ENCODE measurements at regions not wholly inside any gene's neighbourhood (a gene's known extent, or its start where the extent isn't known, plus 50 kb on each side); places are given as distances from the start of the nearest gene placed in this dataset.

DNA sequence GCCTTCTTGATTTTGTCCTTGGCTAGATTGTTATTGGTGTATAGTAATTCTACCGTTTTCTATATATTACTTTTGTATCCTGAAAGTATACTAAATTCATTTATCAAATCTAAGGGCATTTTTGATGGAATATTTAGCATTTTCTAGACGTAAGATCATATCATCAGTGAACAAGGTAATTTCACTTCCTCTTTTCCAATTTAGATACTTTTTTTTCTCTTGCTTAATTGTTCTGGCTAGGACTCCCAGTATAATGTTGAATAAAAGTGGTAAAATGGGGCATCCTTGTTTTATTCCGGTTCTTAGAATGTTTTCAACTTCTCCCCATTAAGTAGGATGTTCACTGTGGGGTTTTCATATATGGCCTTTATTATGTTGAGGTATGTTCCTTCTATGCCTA, 260.7 kb downstream of the POLR1F start (continued):
- TF ChIP-seq ELK1 (IDR thresholded peaks at IDR 0.05; ENCODE audit: low read depth, low read length): no peak
- no peak for TF ChIP-seq CHD2 (IDR thresholded peaks at IDR 0.05; ENCODE audit: low read length, partially characterized antibody)
- no peak for TF ChIP-seq ZFP36 (IDR thresholded peaks at IDR 0.05; ENCODE audit: borderline replicate concordance, partially characterized antibody)
- no peak for TF ChIP-seq HMGXB4 (CRISPR knock-in tag; IDR thresholded peaks at IDR 0.05; ENCODE audit: borderline replicate concordance)

GRCh38 chr7:19442016-19442785, 266.6 kb downstream of the POLR1F start:
- no peaks in the 10 kb centered on the region for H3K9me3 ChIP-seq
- H3K27ac ChIP-seq: no peak overlapping the region
- WGBS (ENCODE audit: missing lambda C conversion rate): 36% methylated on average over 4 of the region's 4 CpGs
- no peaks in the 10 kb centered on the region for H3K4me1 ChIP-seq
- no peak overlapping the region for H3K4me2 ChIP-seq
- no peak for FAIRE-seq
- ChIA-PET CTCF (interaction anchor here (0.7 to 4.1 kb wide), 6 partner anchors 14 to 852 kb away, joined by 3 to 25 read pairs (median 4); no protein-coding TSS in a partner anchor), POLR2A (no interaction called here)
- H3K4me3 ChIP-seq: no peak overlapping the region
- ATAC-seq: peak; percentile 96 to 97
- DNase-seq (ENCODE audit: low read depth in 1 of 2, low spot score in 1 of 2): peak; percentile 3 to 55
- no peak for TF ChIP-seq BHLHE40 (IDR thresholded peaks at IDR 0.05; ENCODE audit: low read depth, low read length)
- TF ChIP-seq PHF8 (IDR thresholded peaks at IDR 0.05; ENCODE audit: borderline replicate concordance, low read depth): no peak
- no peak for TF ChIP-seq NPAS2 (CRISPR knock-in tag; IDR thresholded peaks at IDR 0.05; ENCODE audit: borderline replicate concordance)
- no peak for TF ChIP-seq CEBPB (IDR thresholded peaks at IDR 0.05)
- TF ChIP-seq SREBF2 (IDR thresholded peaks at IDR 0.05): no peak
- TF ChIP-seq, protein P1, sequence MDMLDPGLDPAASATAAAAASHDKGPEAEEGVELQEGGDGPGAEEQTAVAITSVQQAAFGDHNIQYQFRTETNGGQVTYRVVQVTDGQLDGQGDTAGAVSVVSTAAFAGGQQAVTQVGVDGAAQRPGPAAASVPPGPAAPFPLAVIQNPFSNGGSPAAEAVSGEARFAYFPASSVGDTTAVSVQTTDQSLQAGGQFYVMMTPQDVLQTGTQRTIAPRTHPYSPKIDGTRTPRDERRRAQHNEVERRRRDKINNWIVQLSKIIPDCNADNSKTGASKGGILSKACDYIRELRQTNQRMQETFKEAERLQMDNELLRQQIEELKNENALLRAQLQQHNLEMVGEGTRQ (IDR thresholded peaks at IDR 0.05): no peak
- TF ChIP-seq SMC3 (IDR thresholded peaks at IDR 0.05): peak; percentile 38
- TF ChIP-seq ZNF302 (CRISPR knock-in tag; IDR thresholded peaks at IDR 0.05): no peak
- TF ChIP-seq FOSL2 (IDR thresholded peaks at IDR 0.05): no peak
- no peak for TF ChIP-seq FOSL2 (CRISPR knock-in tag; IDR thresholded peaks at IDR 0.05)
- TF ChIP-seq FOSB (CRISPR knock-in tag; IDR thresholded peaks at IDR 0.05): no peak
- TF ChIP-seq CBX8 (IDR thresholded peaks at IDR 0.05): no peak
- TF ChIP-seq RAD21 (conservative IDR thresholded peaks at IDR 0.05 in 1 of 2, IDR thresholded peaks at IDR 0.05 in 1 of 2): peak; percentile 64 to 83
- no peak for TF ChIP-seq NFE2L2 (conservative IDR thresholded peaks at IDR 0.05; ENCODE audit: low read length)
- no peak for TF ChIP-seq HDAC2 (IDR thresholded peaks at IDR 0.05)
- peak; percentile 49 for TF ChIP-seq CTCF (IDR thresholded peaks at IDR 0.05)
- TF ChIP-seq MAFK (IDR thresholded peaks at IDR 0.05; ENCODE audit: partially characterized antibody): no peak
- TF ChIP-seq HOXA7 (CRISPR knock-in tag; IDR thresholded peaks at IDR 0.05): no peak
- TF ChIP-seq ZC3H11A (IDR thresholded peaks at IDR 0.05): no peak
- TF ChIP-seq CHD4 (IDR thresholded peaks at IDR 0.05; ENCODE audit: borderline replicate concordance): no peak
- TF ChIP-seq JUN (IDR thresholded peaks at IDR 0.05): no peak
- TF ChIP-seq CBX2 (IDR thresholded peaks at IDR 0.05; ENCODE audit: borderline replicate concordance, low read depth): no peak

Data from A549 (cell line).